Testis (tissue), 2 donors: ENCODE measurements at regions not wholly inside any gene's neighbourhood (a gene's known extent, or its start where the extent isn't known, plus 50 kb on each side); places are given as distances from the start of the nearest gene placed in this dataset.

Source experiments
- DNase-seq: peaks from one replicate; pipeline ENCODE4 v3.0.0-alpha.2; 2019
- H3K27ac ChIP-seq, 2 donors: fragments of 200-600 bp; sonication (generic); one replicate each; pipeline ENCODE4 v1.5.1; 2019
- H3K27me3 ChIP-seq: fragments of 200-600 bp; sonication (generic); one replicate; pipeline ENCODE4 v1.5.1; 2019
- H3K36me3 ChIP-seq: fragments of 200-600 bp; sonication (generic); one replicate; pipeline ENCODE4 v1.5.1; 2017; ENCODE audit warnings: low read depth; ENCODE audit errors: missing control alignments
- H3K4me1 ChIP-seq: fragments of 200-600 bp; sonication (generic); one replicate; pipeline ENCODE4 v1.5.1; 2019
- H3K4me3 ChIP-seq, 2 donors: fragments of 200-600 bp; sonication (generic); one replicate each; pipeline ENCODE4 v1.5.1; 2017 to 2019
- H3K9me3 ChIP-seq: fragments of 200-600 bp; sonication (generic); one replicate; pipeline ENCODE4 v1.5.1; 2017
- POLR2A ChIP-seq: fragments of 450-650 bp; IDR thresholded peaks from one replicate; pipeline ENCODE4 v1.6.1; 2017; ENCODE audit warnings: antibody characterized with exemption, mild to moderate bottlenecking, moderate library complexity
- WGBS, 2 donors: methylation state at CpG; one replicate each; pipeline ENCODE4 v1.1.5; 2018; 5-methylcytosine and 5-hydroxymethylcytosine counted together
- intact Hi-C: fragments of 100-400 bp; cut with DNase I; formaldehyde crosslinking; loops from one replicate; pipeline ENCODE4 v1.15.1; 2023; ENCODE audit warnings: low total_unique reads
- TF ChIP-seq, protein P1 (sequence below), 3 experiments: fragments of 450-650 bp in 2 of 3; fragments of 200-600 bp in 1 of 3; sonication (generic) in 1 of 3; IDR thresholded peaks; one replicate each; pipeline ENCODE4 v1.5.1; 2016 to 2019; ENCODE audit warnings: antibody characterized with exemption in 3 of 3, mild to moderate bottlenecking in 2 of 3, moderate library complexity in 1 of 3

GRCh38 chr3:8343058-8343457, 158.6 kb upstream of the LMCD1 start:
- Histone ChIP-seq H3K4me1 (no peaks in the 10 kb centered on the region), H3K27me3 (no peaks in the 10 kb centered on the region), H3K36me3 (no peaks in the 10 kb centered on the region), H3K9me3 (no peaks in the 10 kb centered on the region), H3K27ac (no peak overlapping the region), H3K4me3 (no peak overlapping the region)
- DNase-seq: no peak
- 93 to 96% methylated on average over 1 of the region's 1 CpG for WGBS, 2 donors
- TF ChIP-seq, protein P1, sequence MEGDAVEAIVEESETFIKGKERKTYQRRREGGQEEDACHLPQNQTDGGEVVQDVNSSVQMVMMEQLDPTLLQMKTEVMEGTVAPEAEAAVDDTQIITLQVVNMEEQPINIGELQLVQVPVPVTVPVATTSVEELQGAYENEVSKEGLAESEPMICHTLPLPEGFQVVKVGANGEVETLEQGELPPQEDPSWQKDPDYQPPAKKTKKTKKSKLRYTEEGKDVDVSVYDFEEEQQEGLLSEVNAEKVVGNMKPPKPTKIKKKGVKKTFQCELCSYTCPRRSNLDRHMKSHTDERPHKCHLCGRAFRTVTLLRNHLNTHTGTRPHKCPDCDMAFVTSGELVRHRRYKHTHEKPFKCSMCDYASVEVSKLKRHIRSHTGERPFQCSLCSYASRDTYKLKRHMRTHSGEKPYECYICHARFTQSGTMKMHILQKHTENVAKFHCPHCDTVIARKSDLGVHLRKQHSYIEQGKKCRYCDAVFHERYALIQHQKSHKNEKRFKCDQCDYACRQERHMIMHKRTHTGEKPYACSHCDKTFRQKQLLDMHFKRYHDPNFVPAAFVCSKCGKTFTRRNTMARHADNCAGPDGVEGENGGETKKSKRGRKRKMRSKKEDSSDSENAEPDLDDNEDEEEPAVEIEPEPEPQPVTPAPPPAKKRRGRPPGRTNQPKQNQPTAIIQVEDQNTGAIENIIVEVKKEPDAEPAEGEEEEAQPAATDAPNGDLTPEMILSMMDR (IDR thresholded peaks at IDR 0.05): no peak
- no peak for TF ChIP-seq POLR2A
- intact Hi-C loops: no loop called here

GRCh38 chr3:8345398-8345797, 156.2 kb upstream of the LMCD1 start:
- TF ChIP-seq, protein P1 (IDR thresholded peaks at IDR 0.05): no peak
- no peak for TF ChIP-seq POLR2A
- H3K27me3 ChIP-seq: no peaks in the 10 kb centered on the region
- intact Hi-C loops: no loop called here
- H3K4me3 ChIP-seq: no peak overlapping the region
- H3K4me1 ChIP-seq: no peaks in the 10 kb centered on the region
- no peaks in the 10 kb centered on the region for H3K36me3 ChIP-seq
- no peak for DNase-seq
- H3K27ac ChIP-seq: no peak overlapping the region
- H3K9me3 ChIP-seq: no peaks in the 10 kb centered on the region

DNA sequence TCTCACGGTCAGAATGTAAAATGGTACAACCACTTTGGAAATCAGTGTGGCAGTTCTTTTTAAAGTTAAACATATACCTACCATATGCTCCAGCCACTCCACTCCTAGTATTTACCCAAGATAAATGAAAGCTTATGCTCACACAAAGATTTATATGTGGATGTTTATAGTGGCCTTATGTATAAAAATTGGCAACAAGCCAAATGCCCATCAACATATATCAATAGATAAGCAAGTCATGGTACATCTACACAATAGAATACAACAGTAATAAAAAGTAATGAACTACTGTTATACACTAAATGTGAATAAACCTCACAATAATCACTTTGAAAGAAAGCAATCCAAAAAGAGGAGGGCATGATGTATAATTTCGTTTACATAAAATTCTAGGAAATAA, 153.5 kb upstream of the LMCD1 start:
- Histone ChIP-seq H3K4me3 (no peak overlapping the region), H3K36me3 (no peaks in the 10 kb centered on the region), H3K9me3 (no peaks in the 10 kb centered on the region), H3K27me3 (no peaks in the 10 kb centered on the region), H3K27ac (no peak overlapping the region), H3K4me1 (no peaks in the 10 kb centered on the region)
- TF ChIP-seq POLR2A: no peak
- TF ChIP-seq, protein P1 (IDR thresholded peaks at IDR 0.05): no peak
- WGBS, 2 donors: 91 to 93% methylated on average over 2 of the region's 2 CpGs
- no peak for DNase-seq
- intact Hi-C loops: no loop called here

DNA sequence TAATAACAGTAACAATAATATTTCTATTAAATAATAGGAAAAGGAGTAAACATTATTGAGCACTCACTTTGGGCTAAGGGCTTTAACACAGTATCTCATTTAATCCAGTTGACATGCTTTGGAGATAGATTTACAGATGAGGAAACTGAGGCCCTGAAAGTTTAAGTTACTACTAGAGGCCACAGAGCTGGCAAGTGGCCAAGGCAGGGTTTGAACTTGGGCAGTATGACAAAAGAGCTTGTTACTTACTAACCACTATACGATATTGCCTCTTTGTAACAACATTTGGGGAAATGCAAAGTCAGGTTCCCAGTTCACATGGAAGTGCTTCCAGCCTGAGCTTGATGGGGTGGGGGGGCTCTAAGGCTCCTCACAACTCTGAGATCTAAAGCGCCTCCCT, 149.1 kb upstream of the LMCD1 start:
- no peak overlapping the region for H3K27ac ChIP-seq
- WGBS, 2 donors: 76 to 90% methylated on average over 2 of the region's 2 CpGs
- no peak for DNase-seq
- no peaks in the 10 kb centered on the region for H3K27me3 ChIP-seq
- no peaks in the 10 kb centered on the region for H3K9me3 ChIP-seq
- no peaks in the 10 kb centered on the region for H3K36me3 ChIP-seq
- intact Hi-C loops: no loop called here
- no peak for TF ChIP-seq POLR2A
- TF ChIP-seq, protein P1 (IDR thresholded peaks at IDR 0.05): no peak
- no peaks in the 10 kb centered on the region for H3K4me1 ChIP-seq
- H3K4me3 ChIP-seq: no peak overlapping the region

DNA sequence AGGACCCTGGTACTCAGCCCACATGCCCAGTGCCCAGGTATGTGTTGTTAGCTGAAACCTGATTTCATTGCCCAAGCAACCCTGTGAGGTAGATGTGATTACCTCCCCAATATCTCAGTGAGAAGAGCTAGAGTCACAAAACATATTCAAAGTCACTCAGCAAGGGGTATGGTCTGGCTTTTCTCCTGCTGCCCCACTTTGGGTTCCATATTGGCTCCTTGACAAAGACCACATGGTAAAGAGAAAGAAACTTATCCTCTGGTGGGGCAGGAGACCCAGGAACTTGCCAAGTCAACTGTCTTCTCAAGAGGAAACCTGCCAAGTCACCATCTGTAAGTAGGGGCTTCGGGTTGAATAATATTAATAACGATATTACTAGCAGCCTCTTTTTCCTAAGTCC, 148.3 kb upstream of the LMCD1 start:
- WGBS, 2 donors: 92 to 97% methylated on average over 2 of the region's 2 CpGs

More for the DNA sequence above, 148.3 kb upstream of the LMCD1 start:
- Histone ChIP-seq H3K36me3 (no peaks in the 10 kb centered on the region), H3K4me3 (no peak overlapping the region), H3K4me1 (peaks cover 2% of the 10 kb centered on the region), H3K27me3 (no peaks in the 10 kb centered on the region), H3K27ac (no peak overlapping the region), H3K9me3 (no peaks in the 10 kb centered on the region)
- intact Hi-C loops: no loop called here
- TF ChIP-seq POLR2A: no peak
- TF ChIP-seq, protein P1 (IDR thresholded peaks at IDR 0.05): no peak
- DNase-seq: no peak
